OCI-LY1 (cell line): ENCODE measurements at regions not wholly inside any gene's neighbourhood (a gene's known extent, or its start where the extent isn't known, plus 50 kb on each side); places are given as distances from the start of the nearest gene placed in this dataset.

Experiments
- H2AFZ ChIP-seq: fragments of 200-600 bp; sonication (generic), shearing (Covaris generic); 2 replicates; pipeline ENCODE4 v1.6.0; 2014; ENCODE audit warnings: antibody characterized with exemption, mild to moderate bottlenecking, low read length
- H3F3A ChIP-seq: fragments of 200-600 bp; sonication (generic), shearing (Covaris generic); 2 replicates; pipeline ENCODE4 v1.6.0; 2014; ENCODE audit warnings: mild to moderate bottlenecking, antibody characterized with exemption, low read length, moderate library complexity; ENCODE audit not compliant: insufficient read depth
- H3K27ac ChIP-seq: fragments of 200-600 bp; sonication (generic); 2 replicates; pipeline ENCODE4 v1.5.1; 2014; ENCODE audit warnings: low read length, mixed run types, mild to moderate bottlenecking, low read depth; ENCODE audit not compliant: poor library complexity, severe bottlenecking
- H3K27me3 ChIP-seq: fragments of 200-600 bp; sonication (generic); 2 replicates; pipeline ENCODE4 v1.6.0; 2014; ENCODE audit warnings: antibody characterized with exemption, mild to moderate bottlenecking, low read length, moderate library complexity; ENCODE audit not compliant: insufficient read depth
- H3K36me3 ChIP-seq: fragments of 200-600 bp; sonication (generic); 2 replicates; pipeline ENCODE4 v1.6.1; 2014; ENCODE audit warnings: mild to moderate bottlenecking, antibody characterized with exemption, low read length, moderate library complexity, mixed read lengths; ENCODE audit not compliant: insufficient read depth
- H3K4me1 ChIP-seq: fragments of 200-600 bp; sonication (generic); 2 replicates; pipeline ENCODE4 v1.5.1; 2014; ENCODE audit warnings: mild to moderate bottlenecking, low read length, moderate library complexity; ENCODE audit not compliant: insufficient read depth, severe bottlenecking
- H3K4me2 ChIP-seq: fragments of 200-600 bp; sonication (generic), shearing (Covaris generic); 2 replicates; pipeline ENCODE4 v1.6.1; 2014; ENCODE audit warnings: low read length
- H3K4me3 ChIP-seq: fragments of 200-600 bp; sonication (generic); 2 replicates; pipeline ENCODE4 v1.5.1; 2014; ENCODE audit warnings: low read length, low read depth, mild to moderate bottlenecking, mixed read lengths; ENCODE audit not compliant: poor library complexity, severe bottlenecking
- H3K79me2 ChIP-seq: fragments of 200-600 bp; shearing (Covaris generic); 2 replicates; pipeline ENCODE4 v1.6.1; 2016; ENCODE audit warnings: mixed run types, low read length, mixed read lengths; ENCODE audit not compliant: insufficient read depth
- H3K9ac ChIP-seq: fragments of 200-600 bp; sonication (generic), shearing (Covaris generic); 2 replicates; pipeline ENCODE4 v1.6.1; 2014; ENCODE audit warnings: mild to moderate bottlenecking, low read length, mixed read lengths
- H3K9me2 ChIP-seq: fragments of 200-600 bp; sonication (generic), shearing (Covaris generic); 2 replicates; pipeline ENCODE4 v1.6.1; 2014; ENCODE audit warnings: low read depth, mild to moderate bottlenecking, low read length, mixed read lengths
- H3K9me3 ChIP-seq: fragments of 200-600 bp; shearing (Covaris generic); 2 replicates; pipeline ENCODE4 v1.6.1; 2014; ENCODE audit warnings: low read length, mixed read lengths
- H4K20me1 ChIP-seq: fragments of 200-600 bp; sonication (generic), shearing (Covaris generic); 2 replicates; pipeline ENCODE4 v1.6.0; 2016; ENCODE audit warnings: mild to moderate bottlenecking, low read length; ENCODE audit not compliant: insufficient read depth
- CTCF ChIP-seq: fragments of 200-600 bp; sonication (generic), shearing (Covaris generic); IDR thresholded peaks from 2 replicates; pipeline ENCODE4 v1.5.1; 2017; ENCODE audit warnings: mild to moderate bottlenecking, antibody characterized with exemption, low read length, moderate library complexity, mixed read lengths
- EZH2 ChIP-seq: fragments of 200-600 bp; sonication (generic), shearing (Covaris generic); IDR thresholded peaks from 2 replicates; pipeline ENCODE4 v1.8.0; 2017; ENCODE audit warnings: borderline replicate concordance, mixed run types, mild to moderate bottlenecking, antibody characterized with exemption, low read length, moderate library complexity, mixed read lengths

- no peak overlapping the region for H3K4me2 ChIP-seq
- no peak overlapping the region for H3K4me3 ChIP-seq
- no peak overlapping the region for H3K9ac ChIP-seq
- TF ChIP-seq CTCF (no peak), EZH2 (no peak)
- no peaks in the 10 kb centered on the region for H3K9me3 ChIP-seq
- no peak overlapping the region for H3K27ac ChIP-seq
- H4K20me1 ChIP-seq, result no peaks in the 10 kb centered on the region
- no peak overlapping the region for H2AFZ ChIP-seq
- no peaks in the 10 kb centered on the region; the same call in 1 of the 2 replicates for H3K27me3 ChIP-seq
- no peaks in the 10 kb centered on the region for H3K79me2 ChIP-seq
- no peaks in the 10 kb centered on the region for H3K9me2 ChIP-seq
- no peaks in the 10 kb centered on the region for H3K36me3 ChIP-seq
- H3F3A ChIP-seq, result no peaks in the 10 kb centered on the region
- no peaks in the 10 kb centered on the region for H3K4me1 ChIP-seq
Measured at GRCh38 chr18:75828379-75828778, 400.9 kb upstream of the SMIM21 start.

- H3K79me2 ChIP-seq, result no peaks in the 10 kb centered on the region
- no peaks in the 10 kb centered on the region; the same call in 1 of the 2 replicates for H3K27me3 ChIP-seq
- H3K9ac ChIP-seq, result no peak overlapping the region
- no peaks in the 10 kb centered on the region for H3K9me3 ChIP-seq
- no peaks in the 10 kb centered on the region for H4K20me1 ChIP-seq
- no peak overlapping the region for H2AFZ ChIP-seq
- H3F3A ChIP-seq, result no peaks in the 10 kb centered on the region
- H3K36me3 ChIP-seq, result no peaks in the 10 kb centered on the region
- H3K4me2 ChIP-seq, result no peak overlapping the region
- H3K9me2 ChIP-seq, result no peaks in the 10 kb centered on the region
- H3K4me1 ChIP-seq, result no peaks in the 10 kb centered on the region
- H3K4me3 ChIP-seq, result no peak overlapping the region
- TF ChIP-seq EZH2 (no peak), CTCF (no peak)
- no peak overlapping the region for H3K27ac ChIP-seq
Measured at GRCh38 chr18:75827751-75828287, 400.3 kb upstream of the SMIM21 start.

GRCh38 chr18:75824661-75825060 is 397.2 kb upstream of the SMIM21 start:
- H3K9me3 ChIP-seq, result no peaks in the 10 kb centered on the region
- no peaks in the 10 kb centered on the region for H4K20me1 ChIP-seq
- H3K27ac ChIP-seq, result no peak overlapping the region
- no peak overlapping the region for H3K9ac ChIP-seq
- no peaks in the 10 kb centered on the region for H3K79me2 ChIP-seq
- H3K4me2 ChIP-seq, result no peak overlapping the region
- H2AFZ ChIP-seq, result no peak overlapping the region
- H3F3A ChIP-seq, result no peaks in the 10 kb centered on the region
- no peaks in the 10 kb centered on the region for H3K9me2 ChIP-seq
- no peaks in the 10 kb centered on the region; the same call in 1 of the 2 replicates for H3K27me3 ChIP-seq
- no peak overlapping the region for H3K4me3 ChIP-seq
- H3K36me3 ChIP-seq, result no peaks in the 10 kb centered on the region
- no peak for TF ChIP-seq EZH2
- TF ChIP-seq CTCF, result no peak
- H3K4me1 ChIP-seq, result no peaks in the 10 kb centered on the region
